ENCODE measurements at regions not wholly inside any gene's neighbourhood (a gene's known extent, or its start where the extent isn't known, plus 50 kb on each side); places are given as distances from the start of the nearest gene placed in this dataset.

DNA sequence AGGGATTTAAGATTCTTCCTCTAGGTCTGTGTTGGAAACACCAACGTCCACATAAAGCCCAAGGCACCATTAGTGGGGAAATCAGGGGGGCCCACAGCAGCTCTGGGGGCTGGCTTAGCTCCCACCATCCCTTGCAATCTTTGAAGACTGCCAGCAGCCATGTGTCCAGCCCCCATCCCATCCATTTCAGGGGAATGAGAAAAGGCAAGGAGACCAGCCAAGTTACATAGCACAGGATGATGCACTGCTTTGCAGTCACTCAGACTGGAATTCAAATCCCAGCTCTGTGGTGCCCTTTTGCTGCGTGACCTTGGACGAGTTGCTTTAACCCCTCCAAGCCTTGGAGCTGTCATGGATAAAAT, 108.9 kb upstream of the ZMIZ1 start:
- TF ChIP-seq POLR2A (IDR thresholded peaks at IDR 0.05) (no peak), EP300 (IDR thresholded peaks at IDR 0.05) (no peak)
- TF ChIP-seq, protein P1, sequence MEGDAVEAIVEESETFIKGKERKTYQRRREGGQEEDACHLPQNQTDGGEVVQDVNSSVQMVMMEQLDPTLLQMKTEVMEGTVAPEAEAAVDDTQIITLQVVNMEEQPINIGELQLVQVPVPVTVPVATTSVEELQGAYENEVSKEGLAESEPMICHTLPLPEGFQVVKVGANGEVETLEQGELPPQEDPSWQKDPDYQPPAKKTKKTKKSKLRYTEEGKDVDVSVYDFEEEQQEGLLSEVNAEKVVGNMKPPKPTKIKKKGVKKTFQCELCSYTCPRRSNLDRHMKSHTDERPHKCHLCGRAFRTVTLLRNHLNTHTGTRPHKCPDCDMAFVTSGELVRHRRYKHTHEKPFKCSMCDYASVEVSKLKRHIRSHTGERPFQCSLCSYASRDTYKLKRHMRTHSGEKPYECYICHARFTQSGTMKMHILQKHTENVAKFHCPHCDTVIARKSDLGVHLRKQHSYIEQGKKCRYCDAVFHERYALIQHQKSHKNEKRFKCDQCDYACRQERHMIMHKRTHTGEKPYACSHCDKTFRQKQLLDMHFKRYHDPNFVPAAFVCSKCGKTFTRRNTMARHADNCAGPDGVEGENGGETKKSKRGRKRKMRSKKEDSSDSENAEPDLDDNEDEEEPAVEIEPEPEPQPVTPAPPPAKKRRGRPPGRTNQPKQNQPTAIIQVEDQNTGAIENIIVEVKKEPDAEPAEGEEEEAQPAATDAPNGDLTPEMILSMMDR (IDR thresholded peaks at IDR 0.05), result no peak
- no peak for DNase-seq (ENCODE audit: low spot score in 2 of 2)
- H3K4me1 ChIP-seq, result peaks cover 0 to 43% (median 8%) of the 10 kb centered on the region in 4 donors
- H3K27ac ChIP-seq, result no peak overlapping the region
- no peaks in the 10 kb centered on the region for H3K9me3 ChIP-seq
- WGBS, 2 donors, result 13 to 27% methylated on average over 3 of the region's 3 CpGs
- no peaks in the 10 kb centered on the region for H3K27me3 ChIP-seq
- no peaks in the 10 kb centered on the region for H3K36me3 ChIP-seq
- no peak overlapping the region for H3K4me3 ChIP-seq

DNA sequence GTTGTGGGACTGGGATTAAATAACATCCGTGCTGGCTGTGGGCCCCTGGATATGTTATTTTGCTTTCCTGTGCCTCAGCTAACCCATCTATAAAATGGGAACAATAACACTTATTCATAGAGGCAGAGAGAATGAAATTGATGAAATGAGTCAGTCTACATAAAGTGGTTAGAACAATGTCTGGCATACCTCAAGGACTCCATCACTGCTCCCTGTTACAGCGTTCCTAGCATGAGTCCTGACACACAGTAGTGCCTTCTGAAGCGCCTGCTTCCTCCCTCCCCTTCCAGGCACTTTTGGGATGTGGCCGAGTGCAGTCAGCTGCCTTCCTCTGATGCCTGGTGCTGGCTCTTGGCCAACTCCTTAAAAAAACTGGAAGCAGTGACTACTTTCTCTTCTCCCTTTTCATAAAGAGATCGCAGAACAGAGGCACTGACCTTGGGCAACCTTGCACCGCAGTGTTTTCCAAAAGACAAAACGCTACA, 108.4 kb upstream of the ZMIZ1 start:
- Histone ChIP-seq H3K27ac (peak overlapping the region in 2 of 4 donors; percentile 17 to 37), H3K36me3 (no peaks in the 10 kb centered on the region), H3K27me3 (no peaks in the 10 kb centered on the region), H3K4me3 (no peak overlapping the region), H3K4me1 (peaks cover 0 to 47% (median 13%) of the 10 kb centered on the region in 4 donors), H3K9me3 (no peaks in the 10 kb centered on the region)
- TF ChIP-seq EP300 (IDR thresholded peaks at IDR 0.05) (peak in 1 of 2 donors; percentile 69), POLR2A (IDR thresholded peaks at IDR 0.05) (no peak)
- TF ChIP-seq, protein P1 (IDR thresholded peaks at IDR 0.05), result no peak
- 9 to 15% methylated on average over 7 of the region's 7 CpGs for WGBS, 2 donors
- DNase-seq (ENCODE audit: low spot score in 2 of 2), result peak; percentile 58 to 79

DNA sequence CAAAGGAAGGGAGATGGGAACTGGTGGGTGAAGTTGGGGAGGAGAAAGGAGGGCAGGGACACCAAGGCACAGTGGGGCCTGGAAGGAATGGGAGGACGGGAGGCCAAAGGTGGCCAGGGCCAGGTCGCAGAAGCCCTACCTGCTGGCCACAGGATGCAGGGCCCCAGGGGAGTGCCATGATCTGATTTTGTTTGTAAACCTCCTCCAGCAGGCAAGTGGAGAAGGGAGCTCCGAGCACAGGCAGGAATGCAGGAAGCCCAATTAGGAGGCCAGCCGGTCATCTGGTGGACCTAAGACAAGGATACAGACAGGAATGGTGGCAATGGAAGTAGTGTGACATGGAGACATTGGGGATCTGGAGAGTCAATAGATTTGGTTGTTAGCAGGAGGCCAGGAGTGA, 107.0 kb upstream of the ZMIZ1 start:
- H3K27me3 ChIP-seq, result no peaks in the 10 kb centered on the region
- H3K4me1 ChIP-seq, result peaks cover 0 to 61% (median 20%) of the 10 kb centered on the region in 4 donors
- H3K36me3 ChIP-seq, result no peaks in the 10 kb centered on the region
- 90 to 96% methylated on average over 4 of the region's 4 CpGs for WGBS, 2 donors
- H3K9me3 ChIP-seq, result no peaks in the 10 kb centered on the region
- H3K27ac ChIP-seq, result no peak overlapping the region
- no peak for DNase-seq (ENCODE audit: low spot score in 2 of 2)
- H3K4me3 ChIP-seq, result no peak overlapping the region
- TF ChIP-seq, protein P1 (IDR thresholded peaks at IDR 0.05), result no peak
- TF ChIP-seq EP300 (IDR thresholded peaks at IDR 0.05), result no peak
- TF ChIP-seq POLR2A (IDR thresholded peaks at IDR 0.05), result no peak

DNA sequence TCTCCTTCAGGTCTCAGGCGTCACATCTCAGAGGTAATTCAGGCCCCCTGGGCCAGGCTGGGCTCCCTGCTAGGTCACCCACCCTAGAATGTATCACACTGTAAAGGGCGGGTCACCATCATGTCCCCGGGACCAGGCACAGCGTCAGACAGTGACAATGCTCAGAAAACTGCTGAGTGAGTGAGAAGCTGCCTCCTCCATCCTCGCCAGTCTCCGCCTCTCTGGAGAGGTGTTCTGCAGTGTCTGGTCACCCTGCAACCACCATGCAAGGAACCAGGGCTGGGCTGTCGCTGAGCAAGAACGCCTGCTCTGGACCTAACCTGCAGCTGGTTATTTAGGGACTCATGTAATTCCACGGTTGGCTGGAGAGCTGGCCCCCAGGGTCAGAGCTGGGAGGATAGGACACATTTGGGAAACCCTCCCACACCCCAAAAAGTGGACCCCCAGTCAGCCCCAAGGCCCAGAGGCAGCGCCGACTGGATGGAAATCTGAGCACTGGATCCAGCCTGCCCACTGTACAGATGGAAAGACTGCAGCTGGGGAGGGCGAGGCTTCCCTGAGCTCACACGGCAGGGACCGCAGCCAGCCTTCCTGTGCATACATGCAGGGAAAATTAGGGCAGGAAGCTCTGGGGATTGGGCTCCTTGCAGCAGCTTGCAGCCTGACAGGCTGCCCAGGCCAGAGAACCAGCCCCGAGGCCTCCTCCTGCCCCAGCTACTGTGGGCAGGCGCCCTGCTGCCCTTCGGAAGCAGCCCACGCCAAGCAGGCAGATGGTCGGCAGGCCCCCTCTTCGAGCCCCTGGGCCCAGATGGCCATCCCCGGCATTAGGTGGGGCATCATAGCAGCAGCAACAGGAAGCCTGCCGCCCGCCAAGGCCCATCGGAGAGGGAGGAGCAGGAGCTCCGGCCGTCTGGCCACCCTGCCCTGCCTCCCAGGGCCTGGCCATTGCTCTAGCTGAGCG, 105.4 kb upstream of the ZMIZ1 start:
- H3K36me3 ChIP-seq, result no peaks in the 10 kb centered on the region
- H3K27ac ChIP-seq, result peak overlapping the region in 1 of 4 donors; percentile 41
- H3K4me3 ChIP-seq, result no peak overlapping the region
- H3K27me3 ChIP-seq, result no peaks in the 10 kb centered on the region
- H3K4me1 ChIP-seq, result peaks cover 0 to 68% (median 21%) of the 10 kb centered on the region in 4 donors
- TF ChIP-seq, protein P1 (IDR thresholded peaks at IDR 0.05), result no peak
- TF ChIP-seq EP300 (IDR thresholded peaks at IDR 0.05), result no peak
- TF ChIP-seq POLR2A (IDR thresholded peaks at IDR 0.05), result no peak
- DNase-seq (ENCODE audit: low spot score in 2 of 2), result no peak
- no peaks in the 10 kb centered on the region for H3K9me3 ChIP-seq
- WGBS, 2 donors, result 76 to 84% methylated on average over 19 to 21 of the region's 27 CpGs

Measured in tibial nerve (tissue), 4 donors.